GM12891 (cell line): ENCODE measurements at regions not wholly inside any gene's neighbourhood (a gene's known extent, or its start where the extent isn't known, plus 50 kb on each side); places are given as distances from the start of the nearest gene placed in this dataset.

ENCODE experiments used
- DNase-seq: peaks from one replicate; pipeline ENCODE4 v3.0.0; 2011; ENCODE audit warnings: low spot score; ENCODE audit not compliant: insufficient read length
- FAIRE-seq: peaks from 2 replicates; lab custom pipeline; 2011; peaks lifted over from hg19 to GRCh38; lab: Jason Lieb, UNC
- PAX5 ChIP-seq: IDR thresholded peaks from 2 replicates; pipeline ENCODE4 v1.6.1; 2011; ENCODE audit warnings: low read length, moderate library complexity, mild to moderate bottlenecking; ENCODE audit not compliant: insufficient read depth, severe bottlenecking
- POLR2A ChIP-seq: IDR thresholded peaks from 2 replicates; pipeline ENCODE4 v1.6.1; 2011; ENCODE audit warnings: low read depth, low read length, control low read depth
- POLR2AphosphoS5 ChIP-seq: IDR thresholded peaks from 2 replicates; pipeline ENCODE4 v1.6.1; 2011; ENCODE audit warnings: low read depth, low read length, control low read depth
- POU2F2 ChIP-seq: IDR thresholded peaks from 2 replicates; pipeline ENCODE4 v1.6.1; 2011; ENCODE audit warnings: low read depth, mild to moderate bottlenecking, control low read depth, low read length, moderate library complexity
- SPI1 ChIP-seq: IDR thresholded peaks from 2 replicates; pipeline ENCODE4 v1.6.1; 2011; ENCODE audit warnings: low read depth, low read length, control low read depth
- TAF1 ChIP-seq: IDR thresholded peaks from 2 replicates; pipeline ENCODE4 v1.6.1; 2011; ENCODE audit warnings: low read depth, low read length, control low read depth

GRCh38 chr2:239895669-239896068 lies 129.5 kb downstream of the NDUFA10 start:
- TF ChIP-seq TAF1: no peak
- TF ChIP-seq POU2F2: no peak
- peak; percentile 75 for TF ChIP-seq SPI1
- DNase-seq (no peak), FAIRE-seq (no peak)

- no peak for DNase-seq
- TF ChIP-seq POLR2AphosphoS5: no peak
- TF ChIP-seq TAF1: no peak
- no peak for TF ChIP-seq POLR2A
- TF ChIP-seq PAX5: no peak
- no peak for FAIRE-seq
These were observed 130.0 kb downstream of the NDUFA10 start for GRCh38 chr2:239895116-239895515.

- FAIRE-seq (no peak), DNase-seq (no peak)
- no peak for TF ChIP-seq SPI1
- TF ChIP-seq TAF1: no peak
- no peak for TF ChIP-seq POU2F2
- no peak for TF ChIP-seq PAX5
- no peak for TF ChIP-seq POLR2A
- TF ChIP-seq POLR2AphosphoS5: no peak
These were observed 130.9 kb downstream of the NDUFA10 start for GRCh38 chr2:239894276-239894675.

GRCh38 chr2:239893236-239893515 lies 132.0 kb downstream of the NDUFA10 start:
- FAIRE-seq (no peak), DNase-seq (no peak)
- no peak for TF ChIP-seq PAX5
- no peak for TF ChIP-seq TAF1
- no peak for TF ChIP-seq SPI1
- TF ChIP-seq POU2F2: no peak
- TF ChIP-seq POLR2AphosphoS5: no peak
- no peak for TF ChIP-seq POLR2A

GRCh38 chr2:239892441-239893235 lies 132.5 kb downstream of the NDUFA10 start:
- FAIRE-seq (no peak), DNase-seq (no peak)
- no peak for TF ChIP-seq PAX5
- TF ChIP-seq SPI1: no peak
- TF ChIP-seq POLR2A: no peak

- DNase-seq (no peak), FAIRE-seq (no peak)
- TF ChIP-seq POLR2AphosphoS5 (no peak), POU2F2 (no peak), PAX5 (no peak), TAF1 (no peak)
These were observed 133.4 kb downstream of the NDUFA10 start for GRCh38 chr2:239891698-239892097.

- no peak for DNase-seq
- no peak for TF ChIP-seq POLR2A
- no peak for TF ChIP-seq SPI1
- no peak for TF ChIP-seq TAF1
- no peak for TF ChIP-seq POU2F2
- no peak for FAIRE-seq
These were observed 134.9 kb downstream of the NDUFA10 start for GRCh38 chr2:239890206-239890746.

GRCh38 chr2:239889641-239890121 lies 135.5 kb downstream of the NDUFA10 start:
- DNase-seq (no peak), FAIRE-seq (no peak)
- TF ChIP-seq SPI1: no peak
- TF ChIP-seq TAF1: no peak
- no peak for TF ChIP-seq PAX5
- TF ChIP-seq POLR2A: no peak
- no peak for TF ChIP-seq POLR2AphosphoS5
- TF ChIP-seq POU2F2: no peak

GRCh38 chr2:239887604-239888003 lies 137.5 kb downstream of the NDUFA10 start:
- no peak for DNase-seq
- FAIRE-seq: no peak

GRCh38 chr2:239886781-239887180 lies 138.4 kb downstream of the NDUFA10 start:
- FAIRE-seq (no peak), DNase-seq (no peak)
- TF ChIP-seq POU2F2 (no peak), POLR2AphosphoS5 (no peak), POLR2A (no peak), TAF1 (no peak), PAX5 (no peak), SPI1 (no peak)

More at GRCh38 chr2:239887604-239888003, 137.5 kb downstream of the NDUFA10 start:
- no peak for TF ChIP-seq PAX5
- peak; percentile 40; the same call in 1 of the 2 replicates for TF ChIP-seq SPI1
- TF ChIP-seq POU2F2: no peak
